ENCODE measurements at regions not wholly inside any gene's neighbourhood (a gene's known extent, or its start where the extent isn't known, plus 50 kb on each side); places are given as distances from the start of the nearest gene placed in this dataset.

DNA sequence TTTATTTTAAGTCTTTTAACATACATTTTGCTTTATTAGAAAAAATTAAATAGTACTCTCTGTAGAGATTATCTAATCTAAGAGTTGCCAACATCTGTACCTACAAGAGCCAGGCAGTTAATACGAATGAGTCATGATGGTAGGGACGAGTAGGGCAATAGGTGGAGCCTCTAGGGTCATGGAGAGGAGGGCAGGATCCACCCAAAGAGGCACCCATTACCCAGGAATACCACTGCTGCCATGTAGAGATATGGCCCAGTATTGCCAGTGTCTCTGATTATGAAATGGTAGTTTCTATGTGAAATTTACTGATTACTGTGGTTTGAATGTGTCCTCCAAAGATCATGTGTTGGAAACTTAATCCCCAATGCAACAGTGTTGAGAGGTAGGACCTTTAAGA lies 170.4 kb downstream of the PIK3R1 start:
- Histone ChIP-seq H3K4me3 (ENCODE audit: low read depth, low read length, poor library complexity, severe bottlenecking) (no peak overlapping the region), H3K79me2 (ENCODE audit: insufficient read depth, low read length) (no peaks in the 10 kb centered on the region), H3K4me2 (ENCODE audit: low read length) (no peak overlapping the region), H3K27me3 (ENCODE audit: insufficient read depth, low read length) (no peaks in the 10 kb centered on the region), H3K9me3 (ENCODE audit: low read length) (no peaks in the 10 kb centered on the region), H3K36me3 (ENCODE audit: insufficient read depth, low read length) (no peaks in the 10 kb centered on the region), H3K9ac (ENCODE audit: low read length) (no peak overlapping the region), H4K20me1 (ENCODE audit: insufficient read depth, low read length) (no peaks in the 10 kb centered on the region), H3K4me1 (ENCODE audit: insufficient read depth, low read length, severe bottlenecking) (no peaks in the 10 kb centered on the region), H2AFZ (ENCODE audit: low read length) (no peak overlapping the region), H3K9me2 (ENCODE audit: low read depth, low read length) (no peaks in the 10 kb centered on the region), H3F3A (ENCODE audit: insufficient read depth, low read length) (no peaks in the 10 kb centered on the region), H3K27ac (ENCODE audit: low read depth, low read length, poor library complexity, severe bottlenecking) (no peak overlapping the region)
- TF ChIP-seq, protein P1, sequence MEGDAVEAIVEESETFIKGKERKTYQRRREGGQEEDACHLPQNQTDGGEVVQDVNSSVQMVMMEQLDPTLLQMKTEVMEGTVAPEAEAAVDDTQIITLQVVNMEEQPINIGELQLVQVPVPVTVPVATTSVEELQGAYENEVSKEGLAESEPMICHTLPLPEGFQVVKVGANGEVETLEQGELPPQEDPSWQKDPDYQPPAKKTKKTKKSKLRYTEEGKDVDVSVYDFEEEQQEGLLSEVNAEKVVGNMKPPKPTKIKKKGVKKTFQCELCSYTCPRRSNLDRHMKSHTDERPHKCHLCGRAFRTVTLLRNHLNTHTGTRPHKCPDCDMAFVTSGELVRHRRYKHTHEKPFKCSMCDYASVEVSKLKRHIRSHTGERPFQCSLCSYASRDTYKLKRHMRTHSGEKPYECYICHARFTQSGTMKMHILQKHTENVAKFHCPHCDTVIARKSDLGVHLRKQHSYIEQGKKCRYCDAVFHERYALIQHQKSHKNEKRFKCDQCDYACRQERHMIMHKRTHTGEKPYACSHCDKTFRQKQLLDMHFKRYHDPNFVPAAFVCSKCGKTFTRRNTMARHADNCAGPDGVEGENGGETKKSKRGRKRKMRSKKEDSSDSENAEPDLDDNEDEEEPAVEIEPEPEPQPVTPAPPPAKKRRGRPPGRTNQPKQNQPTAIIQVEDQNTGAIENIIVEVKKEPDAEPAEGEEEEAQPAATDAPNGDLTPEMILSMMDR (IDR thresholded peaks at IDR 0.05; ENCODE audit: low read length): no peak
- no peak for TF ChIP-seq EZH2 (IDR thresholded peaks at IDR 0.05; ENCODE audit: borderline replicate concordance, low read length)

DNA sequence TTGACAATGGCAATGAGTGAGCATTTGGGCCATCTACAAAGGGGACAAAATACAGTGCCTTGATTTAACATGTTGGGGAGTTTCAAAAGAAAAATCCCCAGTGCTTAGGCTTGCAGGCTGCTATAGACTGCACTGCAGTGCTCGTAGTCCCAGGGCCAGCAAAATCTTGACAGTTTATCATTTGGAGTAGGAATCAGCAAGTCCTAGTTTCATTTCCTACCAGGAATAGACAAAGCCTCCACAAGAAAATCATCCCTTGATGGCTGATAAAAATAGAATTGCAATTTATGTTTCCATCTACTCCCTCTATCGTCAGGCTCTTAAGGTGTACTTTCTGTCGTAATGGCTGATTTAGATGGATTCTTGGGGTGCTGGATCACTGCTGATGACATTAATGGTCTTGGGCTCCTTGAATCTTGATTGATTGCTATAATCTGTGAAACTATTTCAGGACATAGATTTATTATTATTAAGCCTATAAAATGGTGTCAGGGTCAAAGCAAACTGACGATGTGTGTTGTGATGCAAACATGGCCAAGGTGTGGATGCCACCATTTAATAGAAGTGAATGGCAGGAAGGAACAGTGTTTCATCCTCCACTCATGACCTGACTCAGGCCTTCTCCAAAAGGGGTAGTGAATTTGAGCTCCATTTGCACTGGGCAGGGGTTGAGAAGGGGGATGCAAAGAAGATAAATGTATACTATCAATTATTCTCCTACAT lies 171.7 kb downstream of the PIK3R1 start:
- no peaks in the 10 kb centered on the region for H3K36me3 ChIP-seq (ENCODE audit: insufficient read depth, low read length)
- no peak overlapping the region for H3K9ac ChIP-seq (ENCODE audit: low read length)
- H3F3A ChIP-seq (ENCODE audit: insufficient read depth, low read length): no peaks in the 10 kb centered on the region
- H2AFZ ChIP-seq (ENCODE audit: low read length): no peak overlapping the region
- no peak for TF ChIP-seq EZH2 (IDR thresholded peaks at IDR 0.05; ENCODE audit: borderline replicate concordance, low read length)
- TF ChIP-seq, protein P1 (IDR thresholded peaks at IDR 0.05; ENCODE audit: low read length): no peak
- H3K27me3 ChIP-seq (ENCODE audit: insufficient read depth, low read length): no peaks in the 10 kb centered on the region
- no peak overlapping the region for H3K4me3 ChIP-seq (ENCODE audit: low read depth, low read length, poor library complexity, severe bottlenecking)
- no peaks in the 10 kb centered on the region for H3K9me2 ChIP-seq (ENCODE audit: low read depth, low read length)
- H4K20me1 ChIP-seq (ENCODE audit: insufficient read depth, low read length): no peaks in the 10 kb centered on the region
- no peaks in the 10 kb centered on the region for H3K79me2 ChIP-seq (ENCODE audit: insufficient read depth, low read length)
- no peaks in the 10 kb centered on the region for H3K9me3 ChIP-seq (ENCODE audit: low read length)
- no peak overlapping the region for H3K4me2 ChIP-seq (ENCODE audit: low read length)
- no peak overlapping the region for H3K27ac ChIP-seq (ENCODE audit: low read depth, low read length, poor library complexity, severe bottlenecking)
- no peaks in the 10 kb centered on the region for H3K4me1 ChIP-seq (ENCODE audit: insufficient read depth, low read length, severe bottlenecking)

DNA sequence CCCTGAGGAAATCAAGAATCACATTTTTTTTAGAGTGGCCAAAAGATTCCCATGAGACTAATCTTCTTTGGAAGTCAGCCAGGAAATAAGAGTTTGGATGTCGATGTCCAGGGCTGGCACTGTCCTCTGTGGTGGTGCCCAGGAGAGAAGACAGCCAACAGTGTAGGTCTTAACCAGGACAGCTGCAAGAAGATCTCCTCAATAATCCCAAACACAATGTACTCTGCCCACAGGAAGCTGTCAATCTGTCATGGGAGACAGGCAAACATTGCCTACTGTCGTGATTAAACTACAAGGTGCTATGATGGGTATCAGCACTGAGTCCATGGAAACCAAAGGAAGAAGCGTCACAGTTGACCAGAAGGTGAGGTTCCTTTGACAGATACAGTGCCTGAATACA lies 174.1 kb downstream of the PIK3R1 start:
- Histone ChIP-seq H2AFZ (ENCODE audit: low read length) (no peak overlapping the region), H3F3A (ENCODE audit: insufficient read depth, low read length) (no peaks in the 10 kb centered on the region), H3K9me2 (ENCODE audit: low read depth, low read length) (no peaks in the 10 kb centered on the region), H3K27ac (ENCODE audit: low read depth, low read length, poor library complexity, severe bottlenecking) (no peak overlapping the region), H4K20me1 (ENCODE audit: insufficient read depth, low read length) (no peaks in the 10 kb centered on the region), H3K9me3 (ENCODE audit: low read length) (no peaks in the 10 kb centered on the region), H3K27me3 (ENCODE audit: insufficient read depth, low read length) (no peaks in the 10 kb centered on the region), H3K79me2 (ENCODE audit: insufficient read depth, low read length) (no peaks in the 10 kb centered on the region), H3K9ac (ENCODE audit: low read length) (no peak overlapping the region), H3K36me3 (ENCODE audit: insufficient read depth, low read length) (no peaks in the 10 kb centered on the region), H3K4me2 (ENCODE audit: low read length) (no peak overlapping the region), H3K4me1 (ENCODE audit: insufficient read depth, low read length, severe bottlenecking) (no peaks in the 10 kb centered on the region), H3K4me3 (ENCODE audit: low read depth, low read length, poor library complexity, severe bottlenecking) (no peak overlapping the region)
- TF ChIP-seq, protein P1 (IDR thresholded peaks at IDR 0.05; ENCODE audit: low read length): no peak
- TF ChIP-seq EZH2 (IDR thresholded peaks at IDR 0.05; ENCODE audit: borderline replicate concordance, low read length): no peak
